OCI-LY7 (cell line): ENCODE measurements at regions not wholly inside any gene's neighbourhood (a gene's known extent, or its start where the extent isn't known, plus 50 kb on each side); places are given as distances from the start of the nearest gene placed in this dataset.

ENCODE experiments used
- BruUV-seq: library from RNA; stranded (reverse); fragments of 400-500 nt; replicated peaks from 2 replicates; lab custom pipeline; 2021; lab: Mats Ljungman, UMichigan
- CTCF ChIA-PET: fragments of 300-600 bp; sonication (Branson Sonifier 250); formaldehyde crosslinking; loops from one replicate; lab custom pipeline; 2022; ENCODE audit warnings: antibody characterized with exemption; ENCODE audit not compliant: unreplicated experiment; lab: Charles Lee
- POLR2A ChIA-PET: fragments of 300-600 bp; sonication (Branson Sonifier 250); formaldehyde crosslinking; loops from one replicate; lab custom pipeline; 2022; ENCODE audit warnings: antibody characterized with exemption; lab: Charles Lee
- DNase-seq: peaks from one replicate; pipeline ENCODE4 v3.0.0-alpha.2; 2015; ENCODE audit warnings: low spot score
- H2AFZ ChIP-seq: fragments of 200-600 bp; sonication (generic), shearing (Covaris generic); 2 replicates; pipeline ENCODE4 v1.6.1; 2014; ENCODE audit warnings: mild to moderate bottlenecking, antibody characterized with exemption, low read length, moderate library complexity
- H3K27ac ChIP-seq: fragments of 200-600 bp; sonication (generic); 2 replicates; pipeline ENCODE4 v1.5.1; 2014; ENCODE audit warnings: mixed run types, low read depth, mild to moderate bottlenecking, moderate library complexity, low read length, inconsistent platforms; ENCODE audit not compliant: poor library complexity, severe bottlenecking
- H3K36me3 ChIP-seq: fragments of 200-600 bp; sonication (generic); 2 replicates; pipeline ENCODE4 v1.6.1; 2014; ENCODE audit warnings: mild to moderate bottlenecking, antibody characterized with exemption, low read length, moderate library complexity, mixed read lengths; ENCODE audit not compliant: insufficient read depth
- H3K4me1 ChIP-seq: fragments of 200-600 bp; sonication (generic); 2 replicates; pipeline ENCODE4 v1.5.1; 2014; ENCODE audit warnings: mild to moderate bottlenecking, low read length; ENCODE audit not compliant: insufficient read depth, poor library complexity, severe bottlenecking
- H3K4me2 ChIP-seq: fragments of 200-600 bp; sonication (generic); 2 replicates; pipeline ENCODE4 v1.6.1; 2014; ENCODE audit warnings: mild to moderate bottlenecking, low read length
- H3K4me3 ChIP-seq: fragments of 200-600 bp; sonication (generic); 2 replicates; pipeline ENCODE4 v1.5.1; 2014; ENCODE audit warnings: mild to moderate bottlenecking, low read depth, low read length; ENCODE audit not compliant: poor library complexity, severe bottlenecking
- H3K79me2 ChIP-seq: fragments of 200-600 bp; sonication (generic); 2 replicates; pipeline ENCODE4 v1.6.1; 2016; ENCODE audit warnings: low read depth, mild to moderate bottlenecking, low read length, moderate library complexity, mixed read lengths; ENCODE audit not compliant: insufficient read depth
- H3K9me2 ChIP-seq: fragments of 200-600 bp; sonication (generic); 2 replicates; pipeline ENCODE4 v1.6.1; 2016; ENCODE audit warnings: mild to moderate bottlenecking, low read length, mixed read lengths; ENCODE audit not compliant: insufficient read depth
- H3K9me3 ChIP-seq: fragments of 200-600 bp; sonication (generic); 2 replicates; pipeline ENCODE4 v1.6.1; 2014; ENCODE audit warnings: mild to moderate bottlenecking, mixed run types, low read length, mixed read lengths
- H4K20me1 ChIP-seq: fragments of 200-600 bp; sonication (generic); 2 replicates; pipeline ENCODE4 v1.6.1; 2014; ENCODE audit warnings: mild to moderate bottlenecking, antibody characterized with exemption, low read length, moderate library complexity, mixed read lengths; ENCODE audit not compliant: insufficient read depth
- EZH2phosphoT487 ChIP-seq: fragments of 200-600 bp; sonication (generic); IDR thresholded peaks from 2 replicates; pipeline ENCODE4 v1.6.1; 2018; ENCODE audit warnings: low read depth, borderline replicate concordance, mild to moderate bottlenecking, mixed run types, antibody characterized with exemption, low read length, moderate library complexity, mixed read lengths
- intact Hi-C: fragments of 100-400 bp; cut with micrococcal nuclease; formaldehyde crosslinking; loops from one replicate; pipeline ENCODE4 v1.10.0; 2022; ENCODE audit not compliant: unreplicated experiment
- TF ChIP-seq, protein P1 (sequence below): fragments of 200-600 bp; sonication (generic); conservative IDR thresholded peaks from 2 replicates; pipeline ENCODE4 v1.5.1; 2014; ENCODE audit warnings: mild to moderate bottlenecking, antibody characterized with exemption, low read length, moderate library complexity, mixed read lengths

GRCh38 chrX:96379951-96380350 lies 304.7 kb upstream of the DIAPH2 start:
- Histone ChIP-seq H3K4me1 (no peaks in the 10 kb centered on the region), H3K9me3 (no peaks in the 10 kb centered on the region), H2AFZ (no peak overlapping the region), H3K27ac (no peak overlapping the region), H3K4me3 (no peak overlapping the region), H3K9me2 (no peaks in the 10 kb centered on the region), H3K4me2 (no peak overlapping the region), H3K36me3 (no peaks in the 10 kb centered on the region), H3K79me2 (no peaks in the 10 kb centered on the region), H4K20me1 (no peaks in the 10 kb centered on the region)
- ChIA-PET CTCF (no interaction called here), POLR2A (no interaction called here)
- TF ChIP-seq, protein P1, sequence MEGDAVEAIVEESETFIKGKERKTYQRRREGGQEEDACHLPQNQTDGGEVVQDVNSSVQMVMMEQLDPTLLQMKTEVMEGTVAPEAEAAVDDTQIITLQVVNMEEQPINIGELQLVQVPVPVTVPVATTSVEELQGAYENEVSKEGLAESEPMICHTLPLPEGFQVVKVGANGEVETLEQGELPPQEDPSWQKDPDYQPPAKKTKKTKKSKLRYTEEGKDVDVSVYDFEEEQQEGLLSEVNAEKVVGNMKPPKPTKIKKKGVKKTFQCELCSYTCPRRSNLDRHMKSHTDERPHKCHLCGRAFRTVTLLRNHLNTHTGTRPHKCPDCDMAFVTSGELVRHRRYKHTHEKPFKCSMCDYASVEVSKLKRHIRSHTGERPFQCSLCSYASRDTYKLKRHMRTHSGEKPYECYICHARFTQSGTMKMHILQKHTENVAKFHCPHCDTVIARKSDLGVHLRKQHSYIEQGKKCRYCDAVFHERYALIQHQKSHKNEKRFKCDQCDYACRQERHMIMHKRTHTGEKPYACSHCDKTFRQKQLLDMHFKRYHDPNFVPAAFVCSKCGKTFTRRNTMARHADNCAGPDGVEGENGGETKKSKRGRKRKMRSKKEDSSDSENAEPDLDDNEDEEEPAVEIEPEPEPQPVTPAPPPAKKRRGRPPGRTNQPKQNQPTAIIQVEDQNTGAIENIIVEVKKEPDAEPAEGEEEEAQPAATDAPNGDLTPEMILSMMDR: no peak
- no peak for TF ChIP-seq EZH2phosphoT487
- intact Hi-C loops: no loop called here
- no peak for DNase-seq
- no TSS peak for BruUV-seq

- no peak for TF ChIP-seq EZH2phosphoT487
- TF ChIP-seq, protein P1: no peak
- H3K4me2 ChIP-seq: no peak overlapping the region
- no peaks in the 10 kb centered on the region for H3K9me3 ChIP-seq
- H3K27ac ChIP-seq: no peak overlapping the region
- H3K4me3 ChIP-seq: no peak overlapping the region
- no peaks in the 10 kb centered on the region for H4K20me1 ChIP-seq
- no peaks in the 10 kb centered on the region for H3K79me2 ChIP-seq
- intact Hi-C loops: no loop called here
- BruUV-seq: no TSS peak
- ChIA-PET POLR2A (interaction anchor here (0.7 kb wide), 1 partner anchor 269 kb away, joined by 4 read pairs; no protein-coding TSS in a partner anchor), CTCF (no interaction called here)
- no peaks in the 10 kb centered on the region for H3K9me2 ChIP-seq
- H3K4me1 ChIP-seq: no peaks in the 10 kb centered on the region
- H3K36me3 ChIP-seq: no peaks in the 10 kb centered on the region
- H2AFZ ChIP-seq: no peak overlapping the region
- DNase-seq: no peak
Measured at GRCh38 chrX:96382018-96382417, 302.6 kb upstream of the DIAPH2 start.

DNA sequence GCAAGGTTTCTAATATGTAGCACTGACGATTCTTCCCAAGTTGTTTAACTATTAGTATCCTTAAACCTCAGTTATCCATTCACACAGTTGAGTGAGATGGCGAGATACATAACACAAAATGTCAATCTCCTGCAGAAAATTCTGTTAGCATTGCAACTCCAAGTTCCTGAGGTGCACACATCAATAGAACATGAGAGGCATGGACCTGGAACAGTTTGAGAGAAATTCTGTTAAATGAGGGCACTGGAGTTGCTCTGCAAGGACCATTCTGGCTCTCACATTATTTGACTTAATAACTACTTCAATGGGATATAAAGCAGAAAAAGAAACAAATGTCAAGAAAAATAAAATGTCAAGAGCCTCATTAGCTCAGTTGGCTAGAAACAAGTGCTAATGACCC lies 301.2 kb upstream of the DIAPH2 start:
- no TSS peak for BruUV-seq
- H3K9me2 ChIP-seq: no peaks in the 10 kb centered on the region
- no peaks in the 10 kb centered on the region for H3K9me3 ChIP-seq
- H3K4me1 ChIP-seq: no peaks in the 10 kb centered on the region
- ChIA-PET CTCF (no interaction called here), POLR2A (no interaction called here)
- no peak overlapping the region for H3K4me2 ChIP-seq
- TF ChIP-seq EZH2phosphoT487: no peak
- TF ChIP-seq, protein P1: no peak
- no peaks in the 10 kb centered on the region for H4K20me1 ChIP-seq
- no peak for DNase-seq
- intact Hi-C loops: no loop called here
- H2AFZ ChIP-seq: no peak overlapping the region
- H3K4me3 ChIP-seq: no peak overlapping the region
- H3K36me3 ChIP-seq: no peaks in the 10 kb centered on the region
- no peak overlapping the region for H3K27ac ChIP-seq
- H3K79me2 ChIP-seq: no peaks in the 10 kb centered on the region
